ENCODE measurements at regions not wholly inside any gene's neighbourhood (a gene's known extent, or its start where the extent isn't known, plus 50 kb on each side); places are given as distances from the start of the nearest gene placed in this dataset.
A peak's percentile ranks its signal among the peaks of the same experiment; 100 is the strongest.
"Not testable (repeated sequence)": the region's sequence is repeated elsewhere in the genome, so short reads cannot be mapped to it uniquely, and the experiment has no call there.

GRCh38 chr13:76708138-76708688 lies 178.0 kb downstream of the KCTD12 start:
- DNase-seq: peak; percentile 67

GRCh38 chr13:76707360-76707759 lies 178.8 kb downstream of the KCTD12 start:
- no peak for DNase-seq

GRCh38 chr13:76703621-76704288 lies 182.4 kb downstream of the KCTD12 start:
- no peak for DNase-seq

GRCh38 chr13:76703216-76703615 lies 183.0 kb downstream of the KCTD12 start:
- no peak for DNase-seq

- no peak for DNase-seq
Measured at GRCh38 chr13:76697288-76697687, 188.9 kb downstream of the KCTD12 start.

- no peak for DNase-seq
Measured at GRCh38 chr13:76696370-76696769, 189.8 kb downstream of the KCTD12 start.

GRCh38 chr13:76693086-76693485 lies 193.1 kb downstream of the KCTD12 start:
- DNase-seq: no peak

GRCh38 chr13:76692346-76692745 lies 193.9 kb downstream of the KCTD12 start:
- DNase-seq: no peak

GRCh38 chr13:76690611-76691010 lies 195.6 kb downstream of the KCTD12 start:
- no peak for DNase-seq

- no peak for DNase-seq
Measured at GRCh38 chr13:76687467-76687866, 198.7 kb downstream of the KCTD12 start.

- DNase-seq: no peak
Measured at GRCh38 chr13:76685938-76686337, 200.3 kb downstream of the KCTD12 start.

- DNase-seq: no peak
Measured at GRCh38 chr13:76684336-76684735, 201.9 kb downstream of the KCTD12 start.

- DNase-seq: no peak
Measured at GRCh38 chr13:76683854-76684253, 202.4 kb downstream of the KCTD12 start.

GRCh38 chr13:76683168-76683567 lies 203.0 kb downstream of the KCTD12 start:
- DNase-seq: no peak

GRCh38 chr13:76680112-76680511 lies 206.1 kb downstream of the KCTD12 start:
- DNase-seq: no peak

GRCh38 chr13:76677043-76677442 lies 209.2 kb downstream of the KCTD12 start:
- DNase-seq: peak; percentile 84

- no peak for DNase-seq
Measured at GRCh38 chr13:76672420-76672819, 213.8 kb downstream of the KCTD12 start.

GRCh38 chr13:76668716-76669115 lies 217.5 kb downstream of the KCTD12 start:
- DNase-seq: no peak

GRCh38 chr13:76668141-76668540 lies 218.1 kb downstream of the KCTD12 start:
- no peak for DNase-seq

- no peak for DNase-seq
Measured at GRCh38 chr13:76667551-76667950, 218.7 kb downstream of the KCTD12 start.

- no peak for DNase-seq
Measured at GRCh38 chr13:76663592-76664335, 222.4 kb downstream of the KCTD12 start.

GRCh38 chr13:76659074-76659473 lies 227.1 kb downstream of the KCTD12 start:
- DNase-seq: not testable (repeated sequence)

- DNase-seq: no peak
Measured at GRCh38 chr13:76656500-76656899, 229.7 kb downstream of the KCTD12 start.

- no peak for DNase-seq
Measured at GRCh38 chr13:76656056-76656455, 230.1 kb downstream of the KCTD12 start.
